Peyer's patch (tissue), 4 donors: ENCODE measurements at regions not wholly inside any gene's neighbourhood (a gene's known extent, or its start where the extent isn't known, plus 50 kb on each side); places are given as distances from the start of the nearest gene placed in this dataset.

ENCODE experiments used
- POLR2A ChIP-seq, 2 donors: fragments of 450-650 bp; IDR thresholded peaks; one replicate each; pipeline ENCODE4 v1.5.1; 2017; ENCODE audit warnings: antibody characterized with exemption in 2 of 2, mild to moderate bottlenecking in 2 of 2, moderate library complexity in 2 of 2
- TF ChIP-seq, protein P1 (sequence below), 6 experiments: fragments of 450-650 bp in 4 of 6; fragments of 200-600 bp in 2 of 6; sonication (generic) in 1 of 6; IDR thresholded peaks; one replicate each; pipeline ENCODE4 v1.5.1; 2017 to 2019; ENCODE audit warnings: antibody characterized with exemption in 6 of 6, mild to moderate bottlenecking in 3 of 6, moderate library complexity in 1 of 6

DNA sequence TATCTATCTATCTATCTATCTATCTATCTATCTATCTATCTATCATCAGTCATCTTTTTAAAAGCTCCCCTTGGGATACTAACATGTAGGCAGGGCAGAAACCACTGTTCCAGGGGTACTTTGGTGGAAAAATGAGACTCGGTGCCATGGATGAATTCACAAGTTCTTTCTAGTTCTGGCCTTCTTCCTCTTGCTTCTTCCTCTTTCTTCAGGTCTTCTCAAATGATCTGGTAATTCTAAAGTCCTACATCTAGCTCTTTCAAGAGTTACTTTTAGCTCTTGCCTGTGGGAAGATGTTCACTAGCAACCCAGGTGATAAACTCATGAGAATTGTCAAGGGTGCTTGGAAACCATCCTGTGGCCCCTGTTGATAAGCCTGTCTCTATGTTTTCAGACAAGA lies 168.5 kb upstream of the TBC1D5 start:
- TF ChIP-seq POLR2A (IDR thresholded peaks at IDR 0.05): no peak
- TF ChIP-seq, protein P1, sequence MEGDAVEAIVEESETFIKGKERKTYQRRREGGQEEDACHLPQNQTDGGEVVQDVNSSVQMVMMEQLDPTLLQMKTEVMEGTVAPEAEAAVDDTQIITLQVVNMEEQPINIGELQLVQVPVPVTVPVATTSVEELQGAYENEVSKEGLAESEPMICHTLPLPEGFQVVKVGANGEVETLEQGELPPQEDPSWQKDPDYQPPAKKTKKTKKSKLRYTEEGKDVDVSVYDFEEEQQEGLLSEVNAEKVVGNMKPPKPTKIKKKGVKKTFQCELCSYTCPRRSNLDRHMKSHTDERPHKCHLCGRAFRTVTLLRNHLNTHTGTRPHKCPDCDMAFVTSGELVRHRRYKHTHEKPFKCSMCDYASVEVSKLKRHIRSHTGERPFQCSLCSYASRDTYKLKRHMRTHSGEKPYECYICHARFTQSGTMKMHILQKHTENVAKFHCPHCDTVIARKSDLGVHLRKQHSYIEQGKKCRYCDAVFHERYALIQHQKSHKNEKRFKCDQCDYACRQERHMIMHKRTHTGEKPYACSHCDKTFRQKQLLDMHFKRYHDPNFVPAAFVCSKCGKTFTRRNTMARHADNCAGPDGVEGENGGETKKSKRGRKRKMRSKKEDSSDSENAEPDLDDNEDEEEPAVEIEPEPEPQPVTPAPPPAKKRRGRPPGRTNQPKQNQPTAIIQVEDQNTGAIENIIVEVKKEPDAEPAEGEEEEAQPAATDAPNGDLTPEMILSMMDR (IDR thresholded peaks at IDR 0.05): no peak
